NCI-H1417 treated with DMSO at 0.1 percent for 48 hours (cell line): ENCODE measurements at regions not wholly inside any gene's neighbourhood (a gene's known extent, or its start where the extent isn't known, plus 50 kb on each side); places are given as distances from the start of the nearest gene placed in this dataset.

ENCODE experiments used
- DNase-seq: peaks from one replicate; lab custom pipeline; 2025; lab: John Stamatoyannopoulos, UW

GRCh38 chr17:77444984-77445759 is 304.4 kb downstream of the SEC14L1 start:
- DNase-seq, result no peak

GRCh38 chr17:77445760-77446532 is 305.2 kb downstream of the SEC14L1 start:
- DNase-seq, result no peak

GRCh38 chr17:77446940-77447634 is 306.3 kb downstream of the SEC14L1 start:
- DNase-seq, result no peak

- no peak for DNase-seq
Measured at GRCh38 chr17:77449373-77449907, 308.7 kb downstream of the SEC14L1 start.

- DNase-seq, result no peak
Measured at GRCh38 chr17:77449908-77450741, 309.4 kb downstream of the SEC14L1 start.

GRCh38 chr17:77450742-77451244 is 310.0 kb downstream of the SEC14L1 start:
- DNase-seq, result no peak

- DNase-seq, result no peak
Measured at GRCh38 chr17:77451245-77451893, 310.6 kb downstream of the SEC14L1 start.

GRCh38 chr17:77451894-77452852 is 311.4 kb downstream of the SEC14L1 start:
- DNase-seq, result no peak

- no peak for DNase-seq
Measured at GRCh38 chr17:77453613-77454241, 313.0 kb downstream of the SEC14L1 start.

- DNase-seq, result no peak
Measured at GRCh38 chr17:77454242-77455095, 313.7 kb downstream of the SEC14L1 start.

- DNase-seq, result no peak
Measured at GRCh38 chr17:77455111-77455890, 314.5 kb downstream of the SEC14L1 start.

GRCh38 chr17:77455891-77456260 is 315.1 kb downstream of the SEC14L1 start:
- DNase-seq, result no peak

GRCh38 chr17:77456271-77456950 is 315.6 kb downstream of the SEC14L1 start:
- DNase-seq, result no peak

- no peak for DNase-seq
Measured at GRCh38 chr17:77456951-77457548, 316.3 kb downstream of the SEC14L1 start.

GRCh38 chr17:77457572-77458201 is 316.9 kb downstream of the SEC14L1 start:
- no peak for DNase-seq
